ENCODE measurements at regions not wholly inside any gene's neighbourhood (a gene's known extent, or its start where the extent isn't known, plus 50 kb on each side); places are given as distances from the start of the nearest gene placed in this dataset.

DNA sequence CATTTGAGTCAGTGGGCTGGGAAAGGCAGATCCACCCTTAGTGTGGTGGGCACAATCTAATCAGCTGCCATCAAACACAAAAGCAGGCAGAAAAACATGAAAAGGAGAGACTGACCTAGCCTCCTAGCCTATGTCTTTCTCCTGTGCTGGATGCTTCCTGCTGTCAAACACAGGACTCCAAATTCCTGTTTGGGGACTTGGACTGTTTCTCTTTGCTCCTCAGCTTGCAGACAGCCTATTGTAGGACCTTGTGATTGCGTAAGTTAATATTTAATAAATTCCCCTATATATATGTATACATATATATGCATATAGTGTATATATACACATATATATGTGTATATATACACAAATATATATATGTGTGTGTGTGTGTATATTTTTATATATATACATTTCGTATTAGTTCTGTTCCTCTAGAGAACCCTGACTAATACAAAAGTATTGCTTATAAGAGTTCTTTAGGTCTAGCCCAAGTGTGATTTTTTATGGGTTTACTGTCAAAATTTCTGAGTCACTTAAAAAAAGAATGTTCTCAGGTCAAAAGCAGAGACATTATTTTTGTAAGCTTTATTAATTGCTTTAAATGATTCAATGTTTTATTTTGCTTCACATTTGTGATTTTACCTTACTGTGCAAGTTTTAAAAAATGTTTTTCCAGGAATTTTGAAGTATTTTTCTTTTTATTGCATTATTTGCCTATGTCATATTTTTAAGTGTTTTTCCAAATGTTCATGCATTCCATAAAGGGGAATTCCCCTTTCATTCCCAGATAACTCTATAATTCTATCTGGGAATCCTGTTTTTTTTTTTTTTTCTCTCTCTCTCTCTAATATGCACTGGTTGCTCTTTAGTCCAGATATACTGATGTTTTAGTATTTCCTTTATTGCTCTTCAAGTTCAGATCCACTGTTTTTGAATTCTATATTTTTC lies 92.1 kb upstream of the ADAMTS5 start:
- no peak for TF ChIP-seq EZH2 (IDR thresholded peaks at IDR 0.05; ENCODE audit: borderline replicate concordance, low read depth, low read length, severe bottlenecking)
- TF ChIP-seq, protein P1, sequence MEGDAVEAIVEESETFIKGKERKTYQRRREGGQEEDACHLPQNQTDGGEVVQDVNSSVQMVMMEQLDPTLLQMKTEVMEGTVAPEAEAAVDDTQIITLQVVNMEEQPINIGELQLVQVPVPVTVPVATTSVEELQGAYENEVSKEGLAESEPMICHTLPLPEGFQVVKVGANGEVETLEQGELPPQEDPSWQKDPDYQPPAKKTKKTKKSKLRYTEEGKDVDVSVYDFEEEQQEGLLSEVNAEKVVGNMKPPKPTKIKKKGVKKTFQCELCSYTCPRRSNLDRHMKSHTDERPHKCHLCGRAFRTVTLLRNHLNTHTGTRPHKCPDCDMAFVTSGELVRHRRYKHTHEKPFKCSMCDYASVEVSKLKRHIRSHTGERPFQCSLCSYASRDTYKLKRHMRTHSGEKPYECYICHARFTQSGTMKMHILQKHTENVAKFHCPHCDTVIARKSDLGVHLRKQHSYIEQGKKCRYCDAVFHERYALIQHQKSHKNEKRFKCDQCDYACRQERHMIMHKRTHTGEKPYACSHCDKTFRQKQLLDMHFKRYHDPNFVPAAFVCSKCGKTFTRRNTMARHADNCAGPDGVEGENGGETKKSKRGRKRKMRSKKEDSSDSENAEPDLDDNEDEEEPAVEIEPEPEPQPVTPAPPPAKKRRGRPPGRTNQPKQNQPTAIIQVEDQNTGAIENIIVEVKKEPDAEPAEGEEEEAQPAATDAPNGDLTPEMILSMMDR (IDR thresholded peaks at IDR 0.05; ENCODE audit: extremely low read depth in 1 of 2, insufficient read depth in 1 of 2, low read depth in 1 of 2, low read length in 2 of 2) = no peak
- TF ChIP-seq MYC (IDR thresholded peaks at IDR 0.05; ENCODE audit: low read depth, low read length) = no peak
